ENCODE measurements at regions not wholly inside any gene's neighbourhood (a gene's known extent, or its start where the extent isn't known, plus 50 kb on each side); places are given as distances from the start of the nearest gene placed in this dataset.

DNA sequence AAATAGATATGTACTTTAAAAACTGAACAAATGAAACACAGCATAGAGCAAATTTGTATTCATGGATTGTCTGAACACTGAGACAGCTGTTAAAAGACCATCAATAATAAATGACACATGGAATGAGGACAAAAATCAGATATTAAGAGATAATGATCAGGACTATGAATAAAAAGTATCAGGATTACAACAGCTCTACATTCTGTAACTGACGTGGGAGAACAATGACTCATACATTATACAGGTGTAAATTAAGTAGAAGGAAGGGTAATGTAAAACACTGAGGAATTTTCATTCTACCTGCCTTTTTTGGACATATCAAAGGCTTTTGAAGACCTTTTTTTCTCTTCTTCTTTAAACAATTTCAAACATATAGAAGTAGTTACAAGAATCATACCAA lies 310.9 kb upstream of the ANO3 start:
- 58 to 79% methylated on average over 1 of the region's 1 CpG for WGBS, 2 donors
- no peaks in the 10 kb centered on the region for H3K9me3 ChIP-seq (ENCODE audit: control insufficient read depth in 4 of 4, insufficient read depth in 3 of 4, low read length in 3 of 4)
- no peak for ATAC-seq (ENCODE audit: insufficient read depth, low FRiP score)
- no peaks in the 10 kb centered on the region for H3K36me3 ChIP-seq (ENCODE audit: control insufficient read depth in 4 of 4, insufficient read depth in 4 of 4, low read length in 4 of 4)
- H3K27ac ChIP-seq (ENCODE audit: low read depth in 1 of 2, low read length in 1 of 2) = no peak overlapping the region
- H3K27me3 ChIP-seq (ENCODE audit: control insufficient read depth in 3 of 3, insufficient read depth in 3 of 3, low read length in 2 of 3) = no peaks in the 10 kb centered on the region
- H3K9ac ChIP-seq (ENCODE audit: insufficient read depth in 1 of 2, low read length in 2 of 2) = no peak overlapping the region
- no peak for TF ChIP-seq CTCF (IDR thresholded peaks at IDR 0.05; ENCODE audit: control extremely low read depth, extremely low read depth)
- no peak for DNase-seq
- no peak overlapping the region for H3K4me3 ChIP-seq
- H3K4me1 ChIP-seq (ENCODE audit: control insufficient read depth in 5 of 5, insufficient read depth in 5 of 5, low read length in 5 of 5) = peaks cover 0 to 29% (median 13%) of the 10 kb centered on the region in 5 donors

DNA sequence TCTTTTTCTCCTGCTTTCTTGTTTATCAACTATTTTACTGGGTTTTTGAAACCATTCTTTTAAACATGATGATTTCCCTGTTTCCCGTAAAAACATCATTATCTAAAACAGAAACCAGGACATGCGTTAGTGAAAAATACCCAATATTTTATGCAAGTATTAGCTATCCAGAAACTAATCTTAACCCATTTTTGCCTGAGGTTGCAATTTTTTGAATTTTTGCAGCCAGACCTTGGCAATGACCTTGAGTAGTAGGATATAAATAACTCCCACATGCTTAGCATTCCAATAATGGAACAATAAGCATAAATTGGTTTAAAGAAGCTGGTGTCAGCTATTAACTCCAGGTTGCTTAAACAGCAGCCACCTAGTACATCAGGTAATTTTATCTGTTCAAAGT lies 308.9 kb upstream of the ANO3 start:
- Histone ChIP-seq H3K9ac (ENCODE audit: insufficient read depth in 1 of 2, low read length in 2 of 2) (no peak overlapping the region), H3K4me1 (ENCODE audit: control insufficient read depth in 5 of 5, insufficient read depth in 5 of 5, low read length in 5 of 5) (peaks cover 0 to 20% (median 8%) of the 10 kb centered on the region in 5 donors), H3K36me3 (ENCODE audit: control insufficient read depth in 4 of 4, insufficient read depth in 4 of 4, low read length in 4 of 4) (no peaks in the 10 kb centered on the region), H3K27me3 (ENCODE audit: control insufficient read depth in 3 of 3, insufficient read depth in 3 of 3, low read length in 2 of 3) (no peaks in the 10 kb centered on the region), H3K9me3 (ENCODE audit: control insufficient read depth in 4 of 4, insufficient read depth in 3 of 4, low read length in 3 of 4) (no peaks in the 10 kb centered on the region), H3K4me3 (no peak overlapping the region), H3K27ac (ENCODE audit: low read depth in 1 of 2, low read length in 1 of 2) (no peak overlapping the region)
- TF ChIP-seq CTCF (IDR thresholded peaks at IDR 0.05; ENCODE audit: control extremely low read depth, extremely low read depth) = no peak
- WGBS, 2 donors = 87 to 89% methylated on average over 2 of the region's 2 CpGs
- ATAC-seq (ENCODE audit: insufficient read depth, low FRiP score) (no peak), DNase-seq (no peak)

- TF ChIP-seq CTCF (IDR thresholded peaks at IDR 0.05; ENCODE audit: control extremely low read depth, extremely low read depth) = no peak
- Histone ChIP-seq H3K27ac (ENCODE audit: low read depth in 1 of 2, low read length in 1 of 2) (no peak overlapping the region), H3K27me3 (ENCODE audit: control insufficient read depth in 3 of 3, insufficient read depth in 3 of 3, low read length in 2 of 3) (no peaks in the 10 kb centered on the region), H3K9me3 (ENCODE audit: control insufficient read depth in 4 of 4, insufficient read depth in 3 of 4, low read length in 3 of 4) (peaks cover 0 to 3% (median 0%) of the 10 kb centered on the region in 4 donors), H3K36me3 (ENCODE audit: control insufficient read depth in 4 of 4, insufficient read depth in 4 of 4, low read length in 4 of 4) (no peaks in the 10 kb centered on the region), H3K4me1 (ENCODE audit: control insufficient read depth in 5 of 5, insufficient read depth in 5 of 5, low read length in 5 of 5) (peaks cover 0 to 5% (median 0%) of the 10 kb centered on the region in 5 donors), H3K9ac (ENCODE audit: insufficient read depth in 1 of 2, low read length in 2 of 2) (no peak overlapping the region), H3K4me3 (no peak overlapping the region)
- ATAC-seq (ENCODE audit: insufficient read depth, low FRiP score) = no peak
- DNase-seq = no peak
- WGBS, 2 donors = 89 to 94% methylated on average over 2 of the region's 2 CpGs
These were observed 306.3 kb upstream of the ANO3 start for GRCh38 chr11:26025676-26026075.

- ATAC-seq (ENCODE audit: insufficient read depth, low FRiP score) = no peak
- H3K9me3 ChIP-seq (ENCODE audit: control insufficient read depth in 4 of 4, insufficient read depth in 3 of 4, low read length in 3 of 4) = peaks cover 0 to 3% (median 0%) of the 10 kb centered on the region in 4 donors
- no peak for TF ChIP-seq CTCF (IDR thresholded peaks at IDR 0.05; ENCODE audit: control extremely low read depth, extremely low read depth)
- no peak for DNase-seq
- no peaks in the 10 kb centered on the region for H3K36me3 ChIP-seq (ENCODE audit: control insufficient read depth in 4 of 4, insufficient read depth in 4 of 4, low read length in 4 of 4)
- peaks cover 0 to 8% (median 0%) of the 10 kb centered on the region in 5 donors for H3K4me1 ChIP-seq (ENCODE audit: control insufficient read depth in 5 of 5, insufficient read depth in 5 of 5, low read length in 5 of 5)
- WGBS, 2 donors = 88 to 98% methylated on average over 1 of the region's 1 CpG
- H3K4me3 ChIP-seq = no peak overlapping the region
- H3K27ac ChIP-seq (ENCODE audit: low read depth in 1 of 2, low read length in 1 of 2) = no peak overlapping the region
- H3K27me3 ChIP-seq (ENCODE audit: control insufficient read depth in 3 of 3, insufficient read depth in 3 of 3, low read length in 2 of 3) = no peaks in the 10 kb centered on the region
- H3K9ac ChIP-seq (ENCODE audit: insufficient read depth in 1 of 2, low read length in 2 of 2) = no peak overlapping the region
These were observed 305.9 kb upstream of the ANO3 start for GRCh38 chr11:26026078-26026477.
